OCI-LY7 (cell line): ENCODE measurements at regions not wholly inside any gene's neighbourhood (a gene's known extent, or its start where the extent isn't known, plus 50 kb on each side); places are given as distances from the start of the nearest gene placed in this dataset.

Experiments used
- CTCF ChIP-seq: fragments of 200-600 bp; sonication (generic); conservative IDR thresholded peaks from 2 replicates; pipeline ENCODE4 v1.5.1; 2014; ENCODE audit warnings: mild to moderate bottlenecking, antibody characterized with exemption, low read length, moderate library complexity, mixed read lengths
- EZH2phosphoT487 ChIP-seq: fragments of 200-600 bp; sonication (generic); IDR thresholded peaks from 2 replicates; pipeline ENCODE4 v1.6.1; 2018; ENCODE audit warnings: low read depth, borderline replicate concordance, mild to moderate bottlenecking, mixed run types, antibody characterized with exemption, low read length, moderate library complexity, mixed read lengths

- no peak for TF ChIP-seq CTCF
- no peak for TF ChIP-seq EZH2phosphoT487
These were observed 86.9 kb upstream of the PRR5 start for GRCh38 chr22:44615146-44615545.
